GM06990 (cell line): ENCODE measurements at regions not wholly inside any gene's neighbourhood (a gene's known extent, or its start where the extent isn't known, plus 50 kb on each side); places are given as distances from the start of the nearest gene placed in this dataset.

Source experiments
- DNase-seq: peaks from one replicate; pipeline ENCODE4 v3.0.0-alpha.2; 2011; ENCODE audit not compliant: insufficient read length; ENCODE audit errors: extremely low read depth
- H3K27me3 ChIP-seq: replicated peaks from 2 replicates; pipeline ENCODE4 v1.6.0; 2011; ENCODE audit warnings: low read length; ENCODE audit not compliant: control insufficient read depth, insufficient read depth
- H3K36me3 ChIP-seq: 2 replicates; pipeline ENCODE4 v1.5.1; 2011; ENCODE audit warnings: low read length; ENCODE audit not compliant: control insufficient read depth, insufficient read depth
- H3K4me3 ChIP-seq: replicated peaks from 2 replicates; pipeline ENCODE4 v1.5.1; 2011; ENCODE audit warnings: low read depth, mild to moderate bottlenecking, control low read depth, low read length
- CTCF ChIP-seq: IDR thresholded peaks from 2 replicates; pipeline ENCODE4 v1.5.1; 2011; ENCODE audit warnings: low read length, control low read depth, mild to moderate bottlenecking, inconsistent platforms; ENCODE audit not compliant: insufficient read depth, poor library complexity, severe bottlenecking

- Histone ChIP-seq H3K36me3 (no peaks in the 10 kb centered on the region), H3K4me3 (no peak overlapping the region), H3K27me3 (no peaks in the 10 kb centered on the region)
- TF ChIP-seq CTCF, result no peak
- DNase-seq, result no peak
Measured at GRCh38 chr12:115683240-115683780, 594.2 kb downstream of the MED13L start.

GRCh38 chr12:115680967-115681366 lies 596.5 kb downstream of the MED13L start:
- no peaks in the 10 kb centered on the region for H3K27me3 ChIP-seq
- no peak for DNase-seq
- no peaks in the 10 kb centered on the region for H3K36me3 ChIP-seq
- H3K4me3 ChIP-seq, result no peak overlapping the region
- TF ChIP-seq CTCF, result no peak

GRCh38 chr12:115672506-115673080 lies 604.9 kb downstream of the MED13L start:
- H3K27me3 ChIP-seq, result no peaks in the 10 kb centered on the region
- DNase-seq, result no peak
- no peak overlapping the region for H3K4me3 ChIP-seq
- TF ChIP-seq CTCF, result no peak
- H3K36me3 ChIP-seq, result no peaks in the 10 kb centered on the region

- H3K36me3 ChIP-seq, result no peaks in the 10 kb centered on the region
- H3K4me3 ChIP-seq, result no peak overlapping the region
- no peaks in the 10 kb centered on the region for H3K27me3 ChIP-seq
- TF ChIP-seq CTCF, result no peak
- no peak for DNase-seq
Measured at GRCh38 chr12:115672086-115672485, 605.4 kb downstream of the MED13L start.

GRCh38 chr12:115670869-115671268 lies 606.6 kb downstream of the MED13L start:
- no peak for TF ChIP-seq CTCF
- no peak for DNase-seq
- no peaks in the 10 kb centered on the region for H3K36me3 ChIP-seq
- H3K27me3 ChIP-seq, result no peaks in the 10 kb centered on the region
- H3K4me3 ChIP-seq, result no peak overlapping the region

GRCh38 chr12:115667116-115667515 lies 610.4 kb downstream of the MED13L start:
- Histone ChIP-seq H3K4me3 (no peak overlapping the region), H3K27me3 (no peaks in the 10 kb centered on the region), H3K36me3 (no peaks in the 10 kb centered on the region)
- TF ChIP-seq CTCF, result no peak
- no peak for DNase-seq
